ENCODE measurements at regions not wholly inside any gene's neighbourhood (a gene's known extent, or its start where the extent isn't known, plus 50 kb on each side); places are given as distances from the start of the nearest gene placed in this dataset.

DNA sequence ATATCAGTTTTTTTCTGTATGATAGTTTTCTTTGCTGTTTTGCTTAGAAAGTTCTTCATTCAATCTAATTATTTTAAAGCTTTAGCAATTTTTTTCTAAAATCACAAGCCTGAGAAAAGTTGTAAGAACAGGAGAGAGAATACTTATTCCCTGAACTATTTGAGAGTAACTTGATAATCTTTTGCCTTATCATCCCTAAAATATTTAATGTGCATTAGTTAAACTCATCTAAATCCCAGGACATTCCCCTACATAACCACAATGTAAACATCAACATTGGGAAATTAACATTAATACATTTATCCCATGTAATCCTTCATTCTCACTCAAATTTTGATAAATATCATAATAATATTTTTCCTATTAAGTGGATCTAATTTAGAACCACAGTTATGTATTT is 241.8 kb downstream of the CD109 start:
- TF ChIP-seq POLR2A (IDR thresholded peaks at IDR 0.05): no peak
- TF ChIP-seq, protein P1, sequence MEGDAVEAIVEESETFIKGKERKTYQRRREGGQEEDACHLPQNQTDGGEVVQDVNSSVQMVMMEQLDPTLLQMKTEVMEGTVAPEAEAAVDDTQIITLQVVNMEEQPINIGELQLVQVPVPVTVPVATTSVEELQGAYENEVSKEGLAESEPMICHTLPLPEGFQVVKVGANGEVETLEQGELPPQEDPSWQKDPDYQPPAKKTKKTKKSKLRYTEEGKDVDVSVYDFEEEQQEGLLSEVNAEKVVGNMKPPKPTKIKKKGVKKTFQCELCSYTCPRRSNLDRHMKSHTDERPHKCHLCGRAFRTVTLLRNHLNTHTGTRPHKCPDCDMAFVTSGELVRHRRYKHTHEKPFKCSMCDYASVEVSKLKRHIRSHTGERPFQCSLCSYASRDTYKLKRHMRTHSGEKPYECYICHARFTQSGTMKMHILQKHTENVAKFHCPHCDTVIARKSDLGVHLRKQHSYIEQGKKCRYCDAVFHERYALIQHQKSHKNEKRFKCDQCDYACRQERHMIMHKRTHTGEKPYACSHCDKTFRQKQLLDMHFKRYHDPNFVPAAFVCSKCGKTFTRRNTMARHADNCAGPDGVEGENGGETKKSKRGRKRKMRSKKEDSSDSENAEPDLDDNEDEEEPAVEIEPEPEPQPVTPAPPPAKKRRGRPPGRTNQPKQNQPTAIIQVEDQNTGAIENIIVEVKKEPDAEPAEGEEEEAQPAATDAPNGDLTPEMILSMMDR (IDR thresholded peaks at IDR 0.05): no peak

Data from stomach (tissue), 4 donors.